Endodermal cell (in vitro differentiated cells): ENCODE measurements at regions not wholly inside any gene's neighbourhood (a gene's known extent, or its start where the extent isn't known, plus 50 kb on each side); places are given as distances from the start of the nearest gene placed in this dataset.

ENCODE experiments used
- DNase-seq: peaks from one replicate; pipeline ENCODE4 v3.0.0-alpha.2; 2017
- H3K27ac ChIP-seq: 2 replicates; pipeline ENCODE4 v1.5.1; 2013; ENCODE audit warnings: mild to moderate bottlenecking, low read depth, low read length, moderate library complexity
- H3K27me3 ChIP-seq: 2 replicates; pipeline ENCODE4 v1.6.1; 2013; ENCODE audit warnings: mild to moderate bottlenecking, low read length, moderate library complexity; ENCODE audit not compliant: insufficient read depth, control insufficient read depth, poor library complexity, severe bottlenecking
- H3K36me3 ChIP-seq: 2 replicates; pipeline ENCODE4 v1.7.0; 2013; ENCODE audit warnings: mild to moderate bottlenecking, low read length, moderate library complexity; ENCODE audit not compliant: control insufficient read depth, insufficient read depth
- H3K4me1 ChIP-seq: one replicate; pipeline ENCODE4 v1.7.0; 2013; ENCODE audit warnings: low read length; ENCODE audit not compliant: control insufficient read depth, insufficient read depth
- H3K4me3 ChIP-seq: 2 replicates; pipeline ENCODE4 v1.5.1; 2013; ENCODE audit warnings: mild to moderate bottlenecking, low read length, moderate library complexity
- H3K9ac ChIP-seq: 2 replicates; pipeline ENCODE4 v1.6.1; 2013; ENCODE audit warnings: mild to moderate bottlenecking, low read length, moderate library complexity; ENCODE audit not compliant: poor library complexity, severe bottlenecking; ENCODE audit errors: extremely low read depth
- H3K9me3 ChIP-seq: 2 replicates; pipeline ENCODE4 v1.6.1; 2013; ENCODE audit warnings: mild to moderate bottlenecking, low read length, moderate library complexity; ENCODE audit not compliant: control insufficient read depth
- H3K27ac Mint-ChIP-seq: 2 replicates; pipeline ENCODE4 v1.8.0; 2020; ENCODE audit warnings: mixed read lengths
- H3K27me3 Mint-ChIP-seq: 2 replicates; pipeline ENCODE4 v1.8.0; 2021; ENCODE audit warnings: mild to moderate bottlenecking, mixed read lengths; ENCODE audit not compliant: insufficient read depth
- H3K36me3 Mint-ChIP-seq: 2 replicates; pipeline ENCODE4 v1.8.0; 2020; ENCODE audit warnings: low read depth, mixed read lengths
- H3K4me1 Mint-ChIP-seq: 2 replicates; pipeline ENCODE4 v1.8.0; 2020; ENCODE audit warnings: mixed read lengths
- H3K4me3 Mint-ChIP-seq: 2 replicates; pipeline ENCODE4 v1.8.0; 2020; ENCODE audit warnings: mild to moderate bottlenecking, moderate library complexity, mixed read lengths
- H3K9me3 Mint-ChIP-seq: 2 replicates; pipeline ENCODE4 v1.8.0; 2020; ENCODE audit warnings: mild to moderate bottlenecking, mixed read lengths
- WGBS, 2 experiments: methylation state at CpG; one replicate each; pipeline versions ENCODE4 v1.1.5 to v1.1.7; 2013; ENCODE audit warnings: missing lambda C conversion rate in 2 of 2, mixed read lengths in 1 of 2; ENCODE audit not compliant: insufficient coverage in 1 of 2, insufficient read length in 1 of 2; 5-methylcytosine and 5-hydroxymethylcytosine counted together
- TF ChIP-seq, protein P1 (sequence below): fragments of 200-600 bp; sonication (generic); conservative IDR thresholded peaks from 2 replicates; pipeline ENCODE4 v1.5.0; 2021; ENCODE audit warnings: antibody characterized with exemption, mild to moderate bottlenecking

GRCh38 chr7:46746695-46747687 is 825.9 kb upstream of the IGFBP3 start:
- no peak for DNase-seq
- Mint-ChIP-seq H3K36me3 (no peaks in the 10 kb centered on the region), H3K4me3 (no peak overlapping the region), H3K9me3 (no peaks in the 10 kb centered on the region), H3K27ac (no peak overlapping the region), H3K4me1 (peaks cover 2% of the 10 kb centered on the region), H3K27me3 (no peaks in the 10 kb centered on the region)
- Histone ChIP-seq H3K27me3 (no peaks in the 10 kb centered on the region), H3K4me3 (no peak overlapping the region), H3K9me3 (no peaks in the 10 kb centered on the region), H3K4me1 (no peaks in the 10 kb centered on the region), H3K9ac (no peak overlapping the region), H3K36me3 (no peaks in the 10 kb centered on the region), H3K27ac (no peak overlapping the region)
- 87% methylated on average over 6 to 13 of the region's 13 CpGs for WGBS, 2 experiments
- TF ChIP-seq, protein P1, sequence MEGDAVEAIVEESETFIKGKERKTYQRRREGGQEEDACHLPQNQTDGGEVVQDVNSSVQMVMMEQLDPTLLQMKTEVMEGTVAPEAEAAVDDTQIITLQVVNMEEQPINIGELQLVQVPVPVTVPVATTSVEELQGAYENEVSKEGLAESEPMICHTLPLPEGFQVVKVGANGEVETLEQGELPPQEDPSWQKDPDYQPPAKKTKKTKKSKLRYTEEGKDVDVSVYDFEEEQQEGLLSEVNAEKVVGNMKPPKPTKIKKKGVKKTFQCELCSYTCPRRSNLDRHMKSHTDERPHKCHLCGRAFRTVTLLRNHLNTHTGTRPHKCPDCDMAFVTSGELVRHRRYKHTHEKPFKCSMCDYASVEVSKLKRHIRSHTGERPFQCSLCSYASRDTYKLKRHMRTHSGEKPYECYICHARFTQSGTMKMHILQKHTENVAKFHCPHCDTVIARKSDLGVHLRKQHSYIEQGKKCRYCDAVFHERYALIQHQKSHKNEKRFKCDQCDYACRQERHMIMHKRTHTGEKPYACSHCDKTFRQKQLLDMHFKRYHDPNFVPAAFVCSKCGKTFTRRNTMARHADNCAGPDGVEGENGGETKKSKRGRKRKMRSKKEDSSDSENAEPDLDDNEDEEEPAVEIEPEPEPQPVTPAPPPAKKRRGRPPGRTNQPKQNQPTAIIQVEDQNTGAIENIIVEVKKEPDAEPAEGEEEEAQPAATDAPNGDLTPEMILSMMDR, result no peak

- no peak for DNase-seq
- Mint-ChIP-seq H3K9me3 (no peaks in the 10 kb centered on the region), H3K27ac (no peak overlapping the region), H3K4me3 (no peak overlapping the region), H3K4me1 (peaks cover 2% of the 10 kb centered on the region), H3K27me3 (no peaks in the 10 kb centered on the region), H3K36me3 (no peaks in the 10 kb centered on the region)
- no peaks in the 10 kb centered on the region for H3K36me3 ChIP-seq
- H3K4me1 ChIP-seq, result no peaks in the 10 kb centered on the region
- H3K4me3 ChIP-seq, result no peak overlapping the region
- TF ChIP-seq, protein P1, result no peak
- 90 to 100% methylated on average over 2 to 3 of the region's 3 CpGs for WGBS, 2 experiments
- H3K27me3 ChIP-seq, result no peaks in the 10 kb centered on the region
- no peaks in the 10 kb centered on the region for H3K9me3 ChIP-seq
- H3K9ac ChIP-seq, result no peak overlapping the region
- no peak overlapping the region for H3K27ac ChIP-seq
Observed at GRCh38 chr7:46745707-46746090, 824.6 kb upstream of the IGFBP3 start.

DNA sequence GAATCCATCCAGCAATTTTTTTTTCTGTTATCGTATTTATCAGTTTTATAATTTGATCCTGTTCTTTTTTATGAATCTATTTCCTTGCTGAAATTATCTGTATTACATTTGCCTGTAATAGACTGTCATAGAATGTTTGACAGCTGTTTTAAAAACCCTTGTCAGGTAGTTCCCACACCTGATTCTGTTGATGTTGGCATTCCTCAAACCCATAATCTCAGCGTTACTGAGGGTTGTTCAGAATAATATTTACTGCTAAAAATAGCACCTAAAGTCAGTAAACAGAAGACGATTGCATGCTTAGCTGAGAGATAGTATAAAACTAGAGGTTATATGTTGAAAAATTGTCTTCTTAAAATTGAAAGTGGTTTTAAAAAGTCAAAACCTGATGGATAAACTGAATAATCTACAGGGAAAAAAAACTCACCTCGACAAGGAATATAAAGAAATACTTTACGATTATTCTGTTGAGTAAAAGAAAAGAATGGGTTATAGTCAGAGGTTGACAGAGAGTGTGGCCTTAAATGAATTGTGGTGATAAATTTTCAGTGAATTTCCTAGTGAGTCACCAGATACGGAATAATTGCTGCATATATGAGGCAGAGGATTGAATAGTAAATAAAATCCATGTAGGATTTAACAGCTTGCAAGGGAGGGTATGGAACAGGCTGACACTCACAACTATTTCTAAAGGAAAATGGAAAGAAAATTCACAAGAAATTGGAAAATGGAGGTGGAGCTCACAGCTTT is 824.1 kb upstream of the IGFBP3 start:
- H3K27ac ChIP-seq, result no peak overlapping the region
- Mint-ChIP-seq H3K4me1 (no peaks in the 10 kb centered on the region), H3K27ac (no peak overlapping the region), H3K4me3 (no peak overlapping the region), H3K36me3 (no peaks in the 10 kb centered on the region), H3K9me3 (no peaks in the 10 kb centered on the region), H3K27me3 (no peaks in the 10 kb centered on the region)
- no peak overlapping the region for H3K4me3 ChIP-seq
- H3K9ac ChIP-seq, result no peak overlapping the region
- no peaks in the 10 kb centered on the region for H3K9me3 ChIP-seq
- H3K36me3 ChIP-seq, result no peaks in the 10 kb centered on the region
- DNase-seq, result no peak
- no peaks in the 10 kb centered on the region for H3K27me3 ChIP-seq
- TF ChIP-seq, protein P1, result no peak
- H3K4me1 ChIP-seq, result no peaks in the 10 kb centered on the region
- 96 to 97% methylated on average over 3 to 6 of the region's 6 CpGs for WGBS, 2 experiments
